Skeletal muscle cell (primary cell): ENCODE measurements at regions not wholly inside any gene's neighbourhood (a gene's known extent, or its start where the extent isn't known, plus 50 kb on each side); places are given as distances from the start of the nearest gene placed in this dataset.

ENCODE experiments used
- DNase-seq: peaks from one replicate; pipeline ENCODE4 v3.0.0-alpha.2; 2010; ENCODE audit warnings: low read depth
- H3K4me3 ChIP-seq: 2 replicates; pipeline ENCODE4 v1.5.1; 2011; ENCODE audit warnings: low read depth, mild to moderate bottlenecking, control low read depth, low read length, moderate library complexity

DNA sequence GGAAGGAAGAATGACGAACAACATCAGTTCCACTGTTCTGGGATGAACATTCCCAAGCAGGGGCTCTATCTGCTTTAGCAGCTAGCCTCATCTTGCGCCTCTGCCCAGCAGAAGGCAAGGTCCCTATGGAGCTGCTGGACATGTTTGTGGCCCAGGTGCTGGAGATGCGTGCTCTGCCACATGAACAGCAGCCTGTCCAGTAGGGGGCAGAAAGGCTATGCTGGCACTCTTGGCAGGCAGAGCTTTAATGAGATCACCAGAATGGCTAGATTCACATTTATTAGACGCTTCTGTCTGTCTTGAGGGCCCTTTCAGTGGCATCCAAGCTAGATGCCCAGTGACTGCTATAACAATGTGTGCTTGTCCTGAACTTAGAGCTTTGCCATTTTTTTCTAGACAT is 1826.0 kb downstream of the STIM2 start:
- no peak for DNase-seq
- no peak overlapping the region for H3K4me3 ChIP-seq

DNA sequence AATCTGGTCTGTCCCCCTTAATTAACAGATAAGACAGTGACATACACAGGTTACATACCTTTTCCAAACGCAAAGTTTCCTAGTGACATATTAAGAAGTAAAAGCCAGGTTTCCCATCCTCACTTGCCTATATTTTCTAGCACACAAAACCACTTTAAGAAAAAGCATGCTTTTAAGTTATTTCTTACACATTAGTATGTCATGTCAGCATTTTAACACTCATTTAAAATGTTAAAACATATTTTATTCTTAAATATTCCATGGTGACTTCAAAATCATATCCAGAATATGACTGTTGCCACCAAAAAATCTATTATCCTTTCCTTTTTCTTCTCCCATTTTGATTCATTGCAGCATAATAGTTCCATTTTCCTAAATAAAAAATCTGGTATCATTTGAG is 1830.2 kb downstream of the STIM2 start:
- DNase-seq: no peak
- no peak overlapping the region for H3K4me3 ChIP-seq

DNA sequence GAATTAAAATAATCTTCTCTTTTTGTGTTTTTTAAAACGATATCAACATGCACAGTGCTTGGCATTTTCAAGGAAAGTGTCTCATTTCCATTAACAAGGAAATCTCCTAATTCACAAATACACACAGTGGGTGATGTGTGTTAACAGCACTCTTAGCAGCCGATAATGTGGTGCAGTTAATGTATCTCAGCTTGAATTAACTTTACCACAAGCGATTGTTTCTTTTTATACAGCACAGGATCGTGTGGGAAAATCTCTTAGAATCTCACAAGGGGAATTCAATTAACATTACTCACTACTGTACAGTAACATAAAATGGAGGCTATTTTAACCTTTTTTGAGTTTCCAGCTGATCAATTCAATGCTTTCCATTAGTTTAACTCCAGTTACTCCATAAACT is 1841.9 kb downstream of the STIM2 start:
- DNase-seq: no peak
- H3K4me3 ChIP-seq: no peak overlapping the region

DNA sequence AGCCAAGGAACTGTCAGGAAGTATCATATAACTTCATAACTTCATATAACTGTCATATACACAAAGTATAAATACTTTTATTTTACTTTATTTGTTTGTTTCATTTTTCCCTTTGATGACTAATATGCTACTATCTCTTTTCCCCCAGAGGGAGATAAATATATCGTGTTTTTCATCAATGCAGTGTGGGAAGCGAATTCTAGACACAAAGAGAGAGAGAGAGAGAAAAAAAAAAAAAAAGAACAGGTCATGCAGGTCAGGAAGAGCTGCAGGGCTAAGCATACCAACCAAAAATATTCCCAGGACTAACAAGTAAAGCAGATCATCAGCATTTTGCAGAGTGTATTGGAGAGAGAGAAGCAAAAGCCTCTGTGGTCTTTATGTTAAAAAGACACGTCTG is 1849.2 kb downstream of the STIM2 start:
- peak; percentile 19 for DNase-seq
- H3K4me3 ChIP-seq: no peak overlapping the region

DNA sequence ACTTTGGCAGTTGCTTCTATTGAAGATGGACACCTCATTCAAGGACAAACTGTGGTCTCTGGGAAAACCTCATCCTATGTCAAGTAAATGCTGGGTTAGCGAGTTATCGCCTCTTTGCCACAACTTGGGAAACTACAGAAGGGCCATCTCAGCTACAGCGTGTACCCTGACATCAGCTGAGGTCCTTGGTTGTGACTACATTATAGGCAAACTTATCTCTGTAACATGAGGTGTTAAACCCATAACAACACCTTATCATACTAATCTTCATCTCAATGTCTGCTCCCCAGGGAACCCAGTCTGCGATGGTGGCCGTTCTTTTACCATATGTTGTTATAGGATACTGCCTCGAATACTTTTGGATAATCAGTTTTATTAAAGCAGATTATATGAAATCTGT is 1862.7 kb downstream of the STIM2 start:
- no peak overlapping the region for H3K4me3 ChIP-seq
- DNase-seq: no peak

DNA sequence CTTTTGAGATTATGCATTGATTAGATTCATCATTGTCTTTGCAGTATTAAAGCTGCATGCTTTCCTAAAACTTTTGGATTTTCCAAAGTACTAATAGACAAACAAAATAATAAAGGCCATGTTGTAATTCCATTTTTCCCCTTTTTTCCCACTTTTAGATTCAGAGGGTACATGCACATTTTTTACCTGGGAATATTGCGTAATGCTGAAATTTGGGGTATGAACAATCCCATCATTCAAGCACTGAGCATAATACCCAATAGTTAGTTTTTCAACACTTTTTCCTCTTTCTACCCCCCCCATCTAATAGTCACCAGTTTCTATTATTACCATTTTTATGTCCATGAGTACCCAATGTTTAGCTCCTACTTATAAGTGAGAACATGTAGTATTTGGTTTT is 1863.6 kb downstream of the STIM2 start:
- DNase-seq: no peak
- no peak overlapping the region for H3K4me3 ChIP-seq

DNA sequence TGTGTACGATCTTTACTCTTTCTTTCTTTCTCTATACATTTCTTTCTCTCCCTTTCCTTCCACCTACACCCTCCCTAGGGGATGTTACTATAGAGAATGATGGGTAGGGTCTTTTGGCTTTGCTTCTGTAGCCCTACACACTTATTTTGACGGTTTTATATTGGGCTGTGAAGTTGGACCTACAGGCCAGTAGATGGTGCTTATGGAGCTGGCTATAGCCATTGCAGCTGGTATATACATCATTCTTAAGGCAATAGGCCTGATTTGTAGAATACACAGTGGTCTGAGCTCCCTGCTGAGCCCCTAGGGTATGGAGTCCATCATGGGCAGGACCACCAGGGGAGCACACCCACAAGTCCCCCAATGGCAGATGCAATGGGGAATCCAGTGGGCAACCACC is 1869.7 kb downstream of the STIM2 start:
- no peak for DNase-seq
- H3K4me3 ChIP-seq: no peak overlapping the region

DNA sequence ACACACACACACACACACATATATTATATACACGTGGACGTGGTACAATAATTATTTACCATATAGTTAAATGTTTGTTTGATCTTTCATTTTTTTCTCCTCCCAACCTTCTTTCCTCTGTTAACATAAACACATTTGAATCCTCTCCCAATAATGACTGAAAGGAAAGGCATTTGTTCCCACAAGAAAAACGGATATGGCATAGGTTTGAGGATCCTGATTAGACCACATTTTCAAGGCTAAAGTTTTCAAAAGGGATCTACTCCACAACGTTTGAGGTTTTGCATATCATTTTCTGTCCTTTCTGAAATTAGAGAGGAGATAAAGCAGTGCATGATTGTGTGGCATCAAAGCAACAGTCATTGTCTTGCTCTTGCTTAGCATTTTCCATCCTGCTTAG is 1883.4 kb downstream of the STIM2 start:
- no peak overlapping the region for H3K4me3 ChIP-seq
- no peak for DNase-seq

DNA sequence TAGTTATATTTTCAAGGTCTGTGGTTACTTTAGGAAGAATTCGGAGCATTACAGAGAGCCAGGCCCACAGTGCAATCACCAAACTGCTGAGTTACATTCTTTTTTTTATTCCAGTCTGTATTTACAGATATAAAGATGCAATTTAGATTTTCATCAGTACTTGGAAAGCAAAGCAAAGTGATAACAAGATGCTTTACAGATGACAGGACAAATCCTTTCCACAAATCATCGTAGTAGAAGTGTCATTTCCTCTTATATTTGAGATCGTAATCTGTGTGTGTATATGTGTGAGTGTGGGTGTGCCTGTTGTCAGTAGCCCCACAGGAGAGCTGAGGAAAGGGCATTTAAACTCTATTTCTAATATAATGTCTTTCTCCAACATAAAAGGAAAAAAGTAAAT is 1893.7 kb downstream of the STIM2 start:
- H3K4me3 ChIP-seq: no peak overlapping the region
- DNase-seq: no peak

DNA sequence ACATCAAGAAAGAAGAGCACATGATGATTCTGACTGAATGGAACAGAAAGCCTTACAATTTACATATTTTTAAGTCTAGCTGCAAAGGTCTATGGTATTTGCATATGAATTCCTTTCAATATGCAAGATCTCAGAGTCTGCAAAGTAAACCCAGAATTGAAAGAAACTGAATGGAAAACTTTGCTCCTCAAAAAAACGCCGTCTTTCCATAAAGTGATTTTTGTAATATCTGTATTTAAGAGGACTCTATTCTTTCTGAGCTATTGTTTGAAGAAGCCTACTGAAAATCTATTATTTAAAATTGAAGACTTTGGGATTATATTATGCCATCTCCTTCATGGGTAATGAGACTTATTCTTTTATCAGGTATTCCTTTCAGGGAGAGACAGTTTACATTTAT is 1894.4 kb downstream of the STIM2 start:
- H3K4me3 ChIP-seq: no peak overlapping the region
- DNase-seq: no peak

DNA sequence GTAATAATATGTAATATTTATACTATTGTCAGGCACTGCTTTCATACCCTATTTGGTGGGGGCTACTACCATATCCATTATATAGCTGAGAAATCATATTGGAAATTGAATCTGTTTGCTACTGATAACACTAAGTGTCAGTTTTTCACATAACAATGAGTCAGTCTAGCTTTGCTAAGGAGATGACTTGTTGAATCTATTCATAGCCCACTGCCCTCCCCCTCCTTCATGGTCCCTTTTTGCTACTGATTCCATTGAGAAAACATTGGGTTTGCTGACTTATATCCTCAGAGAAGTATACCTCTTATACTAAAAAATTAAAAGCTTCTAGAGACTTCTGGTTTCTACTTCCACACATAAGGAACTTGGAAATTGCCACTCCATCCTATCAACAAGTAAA is 1898.4 kb downstream of the STIM2 start:
- no peak overlapping the region for H3K4me3 ChIP-seq
- no peak for DNase-seq

DNA sequence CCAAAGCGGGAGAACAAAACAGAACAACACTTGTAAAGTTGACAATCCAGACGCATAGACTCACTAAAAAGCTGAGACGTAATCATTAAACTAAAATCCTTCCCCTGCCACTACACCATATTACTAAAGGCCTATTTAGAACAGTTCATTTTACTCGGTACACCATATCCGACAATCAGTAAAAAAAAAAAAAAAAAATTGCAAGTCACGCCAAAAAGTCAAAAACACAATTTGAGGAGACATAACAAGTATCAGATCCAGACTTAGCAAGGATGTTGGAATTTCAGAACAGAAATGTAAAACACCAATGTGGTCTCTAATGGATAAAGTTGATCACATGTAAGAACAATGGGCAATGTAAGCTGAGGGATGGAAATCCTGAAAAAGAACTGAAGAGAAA is 1899.4 kb downstream of the STIM2 start:
- H3K4me3 ChIP-seq: no peak overlapping the region
- no peak for DNase-seq

DNA sequence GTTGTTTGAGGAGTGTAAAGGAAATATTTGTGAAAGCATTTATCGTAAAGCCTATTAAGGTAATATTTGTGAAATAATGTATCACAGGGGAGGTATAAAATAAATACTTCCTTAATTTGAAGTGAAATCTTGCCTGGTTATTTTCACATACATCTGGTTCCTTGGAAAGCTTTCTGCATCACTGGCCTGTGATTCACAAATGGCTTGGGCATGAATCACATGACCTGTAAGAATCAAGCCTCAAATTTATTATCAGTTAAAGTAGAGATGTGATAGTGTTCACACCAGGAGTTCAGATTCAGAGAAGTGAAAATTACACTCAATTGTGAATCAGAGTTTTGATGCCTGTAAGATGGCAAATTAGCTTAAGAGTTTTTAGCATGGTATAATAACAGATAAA is 1911.4 kb downstream of the STIM2 start:
- no peak overlapping the region for H3K4me3 ChIP-seq
- DNase-seq: peak; percentile 54

DNA sequence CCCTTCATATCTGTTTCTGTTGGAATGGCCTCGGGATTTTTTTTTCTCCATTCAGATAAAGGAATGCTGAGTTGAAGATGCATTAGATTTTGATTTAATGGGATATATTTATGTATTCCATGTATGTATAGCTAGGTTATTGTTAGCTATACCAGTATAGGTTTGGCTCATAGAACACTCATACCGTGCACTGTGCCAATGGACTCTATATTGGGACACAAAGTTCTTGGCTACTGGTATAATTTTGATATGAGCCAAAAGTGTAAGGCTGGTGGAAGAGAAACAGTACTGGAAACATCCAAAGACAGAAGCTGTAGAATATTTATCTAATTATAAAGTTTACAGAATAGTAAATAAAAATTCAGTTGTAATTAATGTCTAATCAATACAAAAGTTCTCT is 1912.1 kb downstream of the STIM2 start:
- DNase-seq: no peak
- H3K4me3 ChIP-seq: no peak overlapping the region

DNA sequence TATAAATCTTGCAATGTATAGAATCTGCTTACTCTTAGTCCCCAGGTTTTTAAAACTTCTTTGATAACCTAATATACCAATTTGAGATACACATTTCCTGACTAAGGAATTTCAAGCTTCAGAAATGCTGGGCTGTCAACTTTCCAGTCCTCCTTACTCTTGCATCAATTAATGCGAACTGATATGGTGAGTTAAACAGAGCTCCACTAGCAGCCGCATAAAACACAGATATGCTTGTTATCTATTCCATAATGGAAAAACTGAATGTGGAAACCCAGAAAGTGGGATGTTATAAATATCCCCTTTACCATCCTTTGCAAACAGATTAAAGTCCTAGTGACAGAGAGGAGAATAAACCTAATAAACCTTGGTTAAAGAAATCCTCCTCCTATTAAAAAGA is 1913.7 kb downstream of the STIM2 start:
- no peak for DNase-seq
- H3K4me3 ChIP-seq: no peak overlapping the region

DNA sequence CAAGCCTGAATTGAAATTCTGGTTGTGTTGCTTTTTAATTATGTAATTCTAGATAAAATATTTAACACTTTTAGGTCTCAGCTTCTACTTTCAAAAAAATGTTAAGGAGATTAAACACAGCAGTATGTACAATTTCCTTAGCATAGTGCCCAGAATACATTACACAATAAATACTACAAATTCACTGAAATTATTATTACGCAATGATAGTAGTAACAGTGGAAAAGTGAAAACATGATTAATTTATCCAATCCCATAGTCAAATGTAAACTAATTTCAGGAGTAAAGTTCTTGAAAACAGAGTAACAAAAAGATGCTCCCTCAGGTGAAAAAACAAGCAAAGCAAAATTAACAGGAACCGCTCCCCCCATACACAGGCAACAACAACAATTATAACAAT is 1915.4 kb downstream of the STIM2 start:
- DNase-seq: no peak
- H3K4me3 ChIP-seq: no peak overlapping the region

DNA sequence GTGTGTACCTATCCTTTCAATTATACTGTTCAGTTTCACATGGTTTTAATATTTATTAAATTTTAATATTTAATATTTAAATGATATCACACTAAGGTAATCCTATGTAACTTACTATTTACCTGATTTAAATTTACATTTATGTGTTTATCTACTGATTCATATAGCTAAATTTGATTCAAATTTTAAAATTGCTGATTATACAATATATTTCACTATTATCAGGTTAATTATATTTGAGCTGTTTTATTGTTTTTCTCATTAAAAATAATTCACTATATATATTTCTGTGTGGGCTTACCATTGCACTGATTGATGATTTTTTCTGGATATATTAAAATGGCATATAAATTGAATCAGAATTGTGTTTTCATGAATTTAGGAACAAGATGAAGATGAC is 1923.5 kb downstream of the STIM2 start:
- DNase-seq: no peak
- H3K4me3 ChIP-seq: no peak overlapping the region

DNA sequence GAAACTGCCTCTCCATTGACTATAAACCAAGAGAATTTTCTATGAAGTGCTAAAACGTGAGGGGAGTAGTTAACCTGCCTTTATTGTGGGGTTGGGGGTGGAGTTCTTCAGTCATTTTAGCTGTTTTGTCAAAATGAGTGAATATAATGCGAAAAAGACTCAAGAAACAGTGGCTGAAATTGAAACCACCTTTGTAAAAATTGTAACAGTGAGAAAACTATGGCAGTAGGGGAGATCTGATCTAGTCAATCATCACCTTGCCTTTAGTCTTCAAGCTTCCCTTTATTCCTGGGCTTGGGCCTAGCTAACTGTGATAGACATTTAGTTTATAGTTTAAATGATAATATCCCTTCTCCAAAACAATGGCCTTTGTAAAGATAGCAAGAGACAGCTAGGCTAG is 1927.3 kb downstream of the STIM2 start:
- DNase-seq: no peak
- H3K4me3 ChIP-seq: no peak overlapping the region

DNA sequence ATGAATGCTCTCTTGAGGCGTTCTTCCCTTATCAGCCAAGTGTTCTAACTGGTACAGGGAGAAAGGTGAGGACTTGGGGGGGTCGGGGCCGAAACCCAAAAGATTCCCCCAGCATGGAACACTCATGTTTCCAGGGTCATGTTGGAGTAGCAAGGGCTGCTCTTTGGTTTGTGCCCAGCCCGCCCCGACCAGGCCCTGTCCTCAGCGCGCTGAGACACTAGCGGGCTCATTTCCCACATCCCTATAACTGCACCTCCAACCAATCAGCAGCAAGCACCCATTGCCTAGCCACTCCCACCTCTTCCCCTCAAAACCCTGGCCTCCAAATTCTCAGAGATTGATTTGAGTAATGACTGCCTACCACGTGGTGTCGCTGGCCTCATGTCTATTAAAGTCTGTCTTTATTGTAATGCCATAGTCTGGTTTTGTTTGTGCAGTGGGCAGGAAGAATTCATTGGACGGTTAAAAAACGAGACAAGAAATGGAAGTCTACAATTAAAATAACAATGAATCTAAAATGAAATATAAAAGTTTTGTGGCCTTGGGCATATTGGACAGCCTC is 1928.4 kb downstream of the STIM2 start:
- no peak for DNase-seq
- no peak overlapping the region for H3K4me3 ChIP-seq

DNA sequence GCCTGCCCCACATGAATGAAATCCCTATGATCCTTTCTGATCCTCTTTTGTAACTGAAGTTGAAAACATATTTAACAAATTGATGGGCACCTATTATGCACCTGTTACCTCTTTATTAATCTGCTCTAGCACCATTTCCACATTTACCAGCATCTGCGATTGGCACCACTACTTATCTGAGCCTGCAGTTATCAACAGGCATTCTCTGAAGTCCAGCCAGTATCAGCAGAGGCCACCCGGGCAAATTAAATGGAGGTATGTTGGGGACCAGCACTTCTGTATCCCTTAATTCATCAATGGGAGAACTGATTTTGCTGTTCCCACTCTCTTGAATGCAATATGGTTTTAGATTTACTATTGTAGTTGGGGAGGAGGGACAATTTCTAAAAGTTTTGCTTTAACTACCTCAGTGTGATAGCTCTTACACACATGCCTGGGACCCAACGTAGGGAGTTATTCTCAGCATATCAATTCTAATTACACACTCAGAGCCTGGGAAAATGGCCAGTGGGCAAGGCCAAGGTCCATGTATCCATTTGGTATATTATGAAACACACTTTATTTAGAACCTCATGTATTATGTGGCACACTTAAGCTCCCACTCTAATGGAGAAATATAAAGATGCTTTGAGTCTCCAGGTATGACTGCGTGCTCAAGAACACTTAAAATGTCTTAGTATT is 1927.1 kb upstream of the PCDH7 start:
- no peak for DNase-seq
- no peak overlapping the region for H3K4me3 ChIP-seq

DNA sequence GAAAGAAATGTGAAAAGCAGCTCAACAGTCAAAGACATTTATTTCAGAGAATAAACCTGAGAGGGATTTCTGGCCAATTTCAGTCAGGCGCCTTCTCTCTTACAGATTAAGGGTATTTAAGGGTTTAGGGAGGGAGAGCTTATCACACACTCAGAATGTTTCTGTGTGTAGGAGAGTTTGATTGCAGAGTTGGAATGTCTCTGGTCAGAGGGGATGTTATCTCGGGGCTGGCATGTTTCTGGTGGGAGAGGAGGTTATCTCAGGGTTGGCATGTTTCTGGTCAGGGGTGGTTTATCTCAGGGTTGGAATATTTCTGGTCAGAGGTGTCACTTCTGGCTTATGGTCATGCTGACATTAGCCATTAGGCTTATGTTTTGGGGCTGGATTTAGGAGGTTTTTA is 1920.5 kb upstream of the PCDH7 start:
- DNase-seq: no peak
- H3K4me3 ChIP-seq: no peak overlapping the region

DNA sequence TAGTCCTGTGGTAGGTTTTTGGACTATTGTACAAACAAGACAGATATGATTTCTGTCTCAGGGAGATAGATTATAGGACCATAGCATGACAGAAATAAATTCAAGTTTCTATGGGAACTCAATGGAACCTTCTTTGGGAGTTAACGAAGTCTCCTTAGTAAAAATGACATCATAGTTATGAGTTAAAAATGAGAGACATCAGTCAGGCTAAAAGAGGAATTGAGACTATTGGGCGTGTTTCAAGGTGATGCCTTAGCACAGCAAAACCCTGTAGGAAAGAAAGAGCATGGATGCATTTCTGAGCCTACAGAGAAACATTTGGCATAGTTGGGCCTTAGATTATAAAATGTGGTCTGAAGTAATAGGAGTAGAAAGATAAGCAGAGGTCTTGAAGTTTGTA is 1909.1 kb upstream of the PCDH7 start:
- no peak for DNase-seq

More for the DNA sequence above, 1909.1 kb upstream of the PCDH7 start:
- H3K4me3 ChIP-seq: no peak overlapping the region
